AG04450 (cell line): ENCODE measurements at regions not wholly inside any gene's neighbourhood (a gene's known extent, or its start where the extent isn't known, plus 50 kb on each side); places are given as distances from the start of the nearest gene placed in this dataset.

Source experiments
- CTCF ChIA-PET: fragments of 300-600, 350-600 bp; formaldehyde crosslinking; extraction: SDS; loops from one replicate; lab custom pipeline; 2022; ENCODE audit warnings: antibody characterized with exemption, inconsistent platforms; lab: Charles Lee
- POLR2A ChIA-PET: fragments of 350-600 bp; formaldehyde crosslinking; extraction: SDS; loops from one replicate; lab custom pipeline; 2021; ENCODE audit warnings: antibody characterized with exemption, inconsistent platforms; lab: Yijun Ruan, JAX
- DNase-seq: peaks from one replicate; pipeline ENCODE4 v3.0.0-alpha.2; 2011; ENCODE audit warnings: low read depth, low spot score
- H3K27ac ChIP-seq: one replicate; pipeline ENCODE4 v1.5.1; 2012; ENCODE audit warnings: low read depth, low read length, control low read depth
- H3K27me3 ChIP-seq: one replicate; pipeline ENCODE4 v1.6.0; 2012; ENCODE audit warnings: low read length; ENCODE audit not compliant: control insufficient read depth, insufficient read depth
- H3K4me3 ChIP-seq: 2 replicates; pipeline ENCODE4 v1.5.1; 2011; ENCODE audit warnings: mild to moderate bottlenecking, low read depth, low read length, control low read depth
- H3K9me3 ChIP-seq: 2 replicates; pipeline ENCODE4 v1.5.1; 2012; ENCODE audit warnings: low read length; ENCODE audit not compliant: control insufficient read depth, insufficient read depth
- CTCF ChIP-seq: IDR thresholded peaks from 2 replicates; pipeline ENCODE4 v1.5.1; 2011; ENCODE audit warnings: low read depth, low read length, control low read depth, inconsistent platforms

- Histone ChIP-seq H3K4me3 (no peak overlapping the region), H3K27me3 (no peaks in the 10 kb centered on the region), H3K9me3 (no peaks in the 10 kb centered on the region), H3K27ac (no peak overlapping the region)
- no peak for TF ChIP-seq CTCF
- POLR2A ChIA-PET, result no interaction called here
- CTCF ChIA-PET, result no interaction called here
- no peak for DNase-seq
Measured at GRCh38 chr5:129821477-129822131, 73.7 kb downstream of the MINAR2 start.

GRCh38 chr5:129830288-129830687 lies 74.0 kb upstream of the CHSY3 start:
- Histone ChIP-seq H3K27ac (no peak overlapping the region), H3K4me3 (no peak overlapping the region), H3K27me3 (no peaks in the 10 kb centered on the region), H3K9me3 (no peaks in the 10 kb centered on the region)
- DNase-seq, result no peak
- CTCF ChIA-PET, result interaction anchor here (1.1 to 1.4 kb wide), 2 partner anchors 22 to 60 kb away, joined by 3 to 5 read pairs; no protein-coding TSS in a partner anchor
- no peak for TF ChIP-seq CTCF
- POLR2A ChIA-PET, result no interaction called here

- ChIA-PET POLR2A (no interaction called here), CTCF (no interaction called here)
- Histone ChIP-seq H3K9me3 (no peaks in the 10 kb centered on the region), H3K27ac (no peak overlapping the region), H3K4me3 (no peak overlapping the region), H3K27me3 (no peaks in the 10 kb centered on the region)
- TF ChIP-seq CTCF, result no peak
- DNase-seq, result no peak
Measured at GRCh38 chr5:129836321-129836720, 67.9 kb upstream of the CHSY3 start.

- H3K27me3 ChIP-seq, result no peaks in the 10 kb centered on the region
- H3K9me3 ChIP-seq, result no peaks in the 10 kb centered on the region
- ChIA-PET POLR2A (no interaction called here), CTCF (interaction anchor here (1.7 to 2.7 kb wide), 2 partner anchors 8 to 9 kb away, joined by 6 to 14 read pairs; no protein-coding TSS in a partner anchor)
- H3K4me3 ChIP-seq, result no peak overlapping the region
- H3K27ac ChIP-seq, result no peak overlapping the region
- TF ChIP-seq CTCF, result no peak
- no peak for DNase-seq
Measured at GRCh38 chr5:129844764-129845163, 59.5 kb upstream of the CHSY3 start.

GRCh38 chr5:129852747-129853352 lies 51.4 kb upstream of the CHSY3 start:
- H3K27me3 ChIP-seq, result no peaks in the 10 kb centered on the region
- peak; percentile 26 for DNase-seq
- CTCF ChIA-PET, result interaction anchor here (0.6 to 5.6 kb wide), 28 partner anchors 8 to 430 kb away, joined by 3 to 85 read pairs (median 4); partner anchors contain the start of gene MINAR2
- no peak overlapping the region for H3K4me3 ChIP-seq
- TF ChIP-seq CTCF, result peak; percentile 97
- POLR2A ChIA-PET, result no interaction called here
- H3K9me3 ChIP-seq, result no peaks in the 10 kb centered on the region
- H3K27ac ChIP-seq, result no peak overlapping the region
